Rectal smooth muscle tissue (tissue), 1 donor: ENCODE measurements at regions not wholly inside any gene's neighbourhood (a gene's known extent, or its start where the extent isn't known, plus 50 kb on each side); places are given as distances from the start of the nearest gene placed in this dataset.

Experiments
- H3K27ac ChIP-seq: one replicate; pipeline ENCODE4 v1.7.0; 2013; ENCODE audit warnings: low read depth, low read length, inconsistent platforms
- H3K27me3 ChIP-seq: one replicate; pipeline ENCODE4 v1.7.0; 2013; ENCODE audit warnings: low read length; ENCODE audit not compliant: control insufficient read depth, insufficient read depth
- H3K36me3 ChIP-seq: one replicate; pipeline ENCODE4 v1.7.0; 2013; ENCODE audit warnings: low read length; ENCODE audit not compliant: control insufficient read depth, insufficient read depth
- H3K4me1 ChIP-seq: one replicate; pipeline ENCODE4 v1.7.0; 2013; ENCODE audit warnings: low read length; ENCODE audit not compliant: control insufficient read depth, insufficient read depth
- H3K4me3 ChIP-seq: one replicate; pipeline ENCODE4 v1.7.0; 2013; ENCODE audit warnings: low read length
- H3K9ac ChIP-seq: one replicate; pipeline ENCODE4 v1.7.0; 2013; ENCODE audit warnings: low read length

- no peaks in the 10 kb centered on the region for H3K36me3 ChIP-seq
- H3K4me3 ChIP-seq = no peak overlapping the region
Observed at GRCh38 chr16:54718376-54718775, 212.3 kb upstream of the IRX5 start.

GRCh38 chr16:54715011-54715410 lies 215.7 kb upstream of the IRX5 start:
- Histone ChIP-seq H3K4me1 (no peaks in the 10 kb centered on the region), H3K9ac (no peak overlapping the region), H3K36me3 (no peaks in the 10 kb centered on the region), H3K27ac (no peak overlapping the region), H3K4me3 (no peak overlapping the region), H3K27me3 (no peaks in the 10 kb centered on the region)

More at GRCh38 chr16:54718376-54718775, 212.3 kb upstream of the IRX5 start:
- Histone ChIP-seq H3K4me1 (no peaks in the 10 kb centered on the region), H3K27ac (no peak overlapping the region), H3K9ac (no peak overlapping the region), H3K27me3 (no peaks in the 10 kb centered on the region)

GRCh38 chr16:54712866-54713265 lies 217.8 kb upstream of the IRX5 start:
- Histone ChIP-seq H3K27me3 (no peaks in the 10 kb centered on the region), H3K9ac (no peak overlapping the region), H3K4me3 (no peak overlapping the region), H3K4me1 (no peaks in the 10 kb centered on the region), H3K27ac (no peak overlapping the region), H3K36me3 (no peaks in the 10 kb centered on the region)

GRCh38 chr16:54707813-54708212 lies 222.9 kb upstream of the IRX5 start:
- no peaks in the 10 kb centered on the region for H3K27me3 ChIP-seq
- no peak overlapping the region for H3K4me3 ChIP-seq
- no peak overlapping the region for H3K9ac ChIP-seq
- no peak overlapping the region for H3K27ac ChIP-seq
- H3K36me3 ChIP-seq = no peaks in the 10 kb centered on the region
- H3K4me1 ChIP-seq = no peaks in the 10 kb centered on the region

GRCh38 chr16:54706406-54706805 lies 224.3 kb upstream of the IRX5 start:
- H3K36me3 ChIP-seq = no peaks in the 10 kb centered on the region
- H3K27ac ChIP-seq = no peak overlapping the region
- no peaks in the 10 kb centered on the region for H3K4me1 ChIP-seq
- no peak overlapping the region for H3K4me3 ChIP-seq
- H3K27me3 ChIP-seq = no peaks in the 10 kb centered on the region
- H3K9ac ChIP-seq = no peak overlapping the region

GRCh38 chr16:54703339-54703738 lies 227.3 kb upstream of the IRX5 start:
- no peaks in the 10 kb centered on the region for H3K4me1 ChIP-seq
- H3K36me3 ChIP-seq = no peaks in the 10 kb centered on the region
- no peak overlapping the region for H3K4me3 ChIP-seq
- H3K9ac ChIP-seq = no peak overlapping the region
- no peaks in the 10 kb centered on the region for H3K27me3 ChIP-seq
- H3K27ac ChIP-seq = no peak overlapping the region

- H3K27ac ChIP-seq = no peak overlapping the region
- H3K36me3 ChIP-seq = no peaks in the 10 kb centered on the region
- no peaks in the 10 kb centered on the region for H3K4me1 ChIP-seq
- H3K4me3 ChIP-seq = no peak overlapping the region
- H3K9ac ChIP-seq = no peak overlapping the region
- H3K27me3 ChIP-seq = no peaks in the 10 kb centered on the region
Observed at GRCh38 chr16:54699656-54700055, 231.0 kb upstream of the IRX5 start.

GRCh38 chr16:54697677-54698076 lies 233.0 kb upstream of the IRX5 start:
- Histone ChIP-seq H3K4me1 (no peaks in the 10 kb centered on the region), H3K27ac (no peak overlapping the region), H3K9ac (no peak overlapping the region), H3K27me3 (no peaks in the 10 kb centered on the region), H3K4me3 (no peak overlapping the region), H3K36me3 (no peaks in the 10 kb centered on the region)

GRCh38 chr16:54696970-54697369 lies 233.7 kb upstream of the IRX5 start:
- Histone ChIP-seq H3K27me3 (no peaks in the 10 kb centered on the region), H3K9ac (no peak overlapping the region), H3K36me3 (no peaks in the 10 kb centered on the region), H3K4me1 (no peaks in the 10 kb centered on the region), H3K27ac (no peak overlapping the region), H3K4me3 (no peak overlapping the region)

- H3K4me3 ChIP-seq = no peak overlapping the region
- H3K36me3 ChIP-seq = no peaks in the 10 kb centered on the region
- H3K27ac ChIP-seq = no peak overlapping the region
- H3K9ac ChIP-seq = no peak overlapping the region
- no peaks in the 10 kb centered on the region for H3K27me3 ChIP-seq
- H3K4me1 ChIP-seq = no peaks in the 10 kb centered on the region
Observed at GRCh38 chr16:54696522-54696921, 234.1 kb upstream of the IRX5 start.

GRCh38 chr16:54694651-54695050 lies 236.0 kb upstream of the IRX5 start:
- Histone ChIP-seq H3K27ac (no peak overlapping the region), H3K9ac (no peak overlapping the region), H3K36me3 (no peaks in the 10 kb centered on the region), H3K27me3 (no peaks in the 10 kb centered on the region), H3K4me1 (no peaks in the 10 kb centered on the region), H3K4me3 (no peak overlapping the region)

GRCh38 chr16:54693864-54694263 lies 236.8 kb upstream of the IRX5 start:
- no peaks in the 10 kb centered on the region for H3K36me3 ChIP-seq
- H3K9ac ChIP-seq = no peak overlapping the region
- no peak overlapping the region for H3K27ac ChIP-seq
- no peaks in the 10 kb centered on the region for H3K27me3 ChIP-seq
- no peak overlapping the region for H3K4me3 ChIP-seq
- no peaks in the 10 kb centered on the region for H3K4me1 ChIP-seq

GRCh38 chr16:54690710-54691109 lies 240.0 kb upstream of the IRX5 start:
- no peaks in the 10 kb centered on the region for H3K27me3 ChIP-seq
- no peak overlapping the region for H3K4me3 ChIP-seq
- no peaks in the 10 kb centered on the region for H3K36me3 ChIP-seq
- H3K4me1 ChIP-seq = no peaks in the 10 kb centered on the region
- no peak overlapping the region for H3K9ac ChIP-seq
- H3K27ac ChIP-seq = no peak overlapping the region
